GM19099 (cell line): ENCODE measurements at regions not wholly inside any gene's neighbourhood (a gene's known extent, or its start where the extent isn't known, plus 50 kb on each side); places are given as distances from the start of the nearest gene placed in this dataset.

Experiments
- POLR2A ChIP-seq: IDR thresholded peaks from 3 replicates; pipeline ENCODE4 v1.6.1; 2011; ENCODE audit warnings: low read depth; ENCODE audit not compliant: insufficient read length; ENCODE audit errors: extremely low read depth

DNA sequence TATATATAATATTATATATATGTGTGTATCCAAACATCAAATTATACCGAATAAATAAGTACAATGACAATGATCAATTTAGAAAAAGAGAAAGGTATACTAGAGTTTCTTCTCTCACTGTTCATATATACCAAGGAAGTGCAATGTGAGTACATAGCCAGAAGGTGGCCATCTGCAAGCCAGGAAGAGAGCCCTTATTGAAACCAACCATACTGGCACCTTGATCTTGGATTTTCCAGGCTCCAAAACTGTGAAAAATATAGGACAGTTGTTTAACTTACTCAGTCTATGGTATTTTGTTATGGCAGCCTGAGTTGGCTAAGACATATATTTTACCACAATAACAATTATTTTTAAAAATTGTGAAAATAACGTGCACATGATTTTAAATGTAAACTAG is 1490.2 kb upstream of the SLC39A10 start:
- no peak for TF ChIP-seq POLR2A

DNA sequence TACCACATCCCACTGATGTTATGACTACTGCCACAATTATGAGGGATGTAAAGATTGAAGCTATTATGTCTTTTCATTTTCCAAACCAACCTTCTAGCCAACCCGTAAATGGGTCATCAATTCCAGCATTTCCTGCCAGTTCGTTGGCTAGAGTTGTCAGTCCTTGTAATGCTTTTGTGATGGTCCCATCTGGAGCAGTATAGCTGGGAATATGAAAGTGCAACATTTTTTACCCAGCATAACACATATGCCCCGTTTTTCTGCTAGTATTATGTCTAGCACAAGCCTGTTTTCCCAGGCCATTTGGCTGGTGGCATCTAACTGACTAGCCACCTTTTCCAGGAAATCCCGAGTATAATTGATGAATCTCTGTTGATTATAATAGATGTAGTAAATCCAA is 1501.6 kb upstream of the SLC39A10 start:
- TF ChIP-seq POLR2A = no peak

DNA sequence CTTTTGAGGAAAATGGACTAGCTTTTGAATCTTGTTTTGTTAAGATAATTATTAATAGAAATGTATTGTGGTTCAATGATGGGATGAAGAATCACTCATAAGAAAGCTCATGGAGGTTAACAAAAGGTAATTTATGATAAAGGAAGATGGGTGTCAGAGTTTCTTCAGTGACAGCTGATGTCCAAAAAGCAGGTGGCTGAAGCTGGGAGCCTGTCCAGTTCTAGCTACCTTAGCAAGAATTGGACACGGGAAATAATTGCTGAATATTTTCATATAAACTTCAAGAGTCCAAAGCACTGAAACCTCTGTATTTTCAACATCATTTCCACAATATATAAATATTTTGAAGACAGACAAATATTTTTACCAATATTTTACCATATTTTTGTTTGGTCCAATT is 1505.8 kb upstream of the SLC39A10 start:
- TF ChIP-seq POLR2A = no peak

DNA sequence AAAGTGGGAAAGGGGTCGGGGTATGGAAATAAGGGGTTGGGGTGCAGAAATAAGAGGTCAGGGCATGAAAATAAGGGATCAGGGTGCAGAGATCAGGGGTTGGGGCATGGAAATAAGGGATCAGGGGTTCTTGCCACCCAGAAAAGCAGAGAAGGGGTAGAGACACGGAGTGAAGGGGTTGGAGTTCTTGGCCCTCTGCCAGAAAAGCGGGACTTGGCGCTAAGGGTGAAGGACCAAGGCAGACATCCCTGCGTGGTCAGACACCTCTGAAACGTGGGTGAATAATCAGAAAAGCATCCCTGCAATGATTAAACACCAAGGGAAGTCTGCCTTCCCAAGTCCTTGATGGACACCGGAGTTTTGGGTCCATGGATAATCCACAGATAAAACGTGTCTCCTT is 1521.6 kb upstream of the SLC39A10 start:
- no peak for TF ChIP-seq POLR2A

DNA sequence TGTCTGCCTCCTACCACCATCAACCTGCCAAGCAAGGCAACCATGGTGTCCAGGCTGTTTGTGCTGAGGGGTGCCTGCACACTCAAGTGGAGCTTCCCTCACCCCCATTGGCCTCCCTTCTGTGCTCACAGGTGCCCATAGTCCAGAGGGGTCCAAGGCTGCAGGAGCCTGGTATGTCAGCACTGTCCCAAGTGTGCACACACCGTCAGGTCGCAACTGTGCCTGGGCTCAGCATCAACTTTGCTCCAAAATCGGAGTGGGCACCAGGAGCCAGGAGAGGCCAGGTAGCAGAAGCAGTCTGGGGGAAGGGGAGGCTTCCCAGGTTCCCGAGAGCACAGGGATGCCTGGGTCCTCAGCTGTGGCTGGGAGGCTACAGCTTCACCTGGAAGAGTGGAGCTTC is 1528.2 kb upstream of the SLC39A10 start:
- no peak for TF ChIP-seq POLR2A

DNA sequence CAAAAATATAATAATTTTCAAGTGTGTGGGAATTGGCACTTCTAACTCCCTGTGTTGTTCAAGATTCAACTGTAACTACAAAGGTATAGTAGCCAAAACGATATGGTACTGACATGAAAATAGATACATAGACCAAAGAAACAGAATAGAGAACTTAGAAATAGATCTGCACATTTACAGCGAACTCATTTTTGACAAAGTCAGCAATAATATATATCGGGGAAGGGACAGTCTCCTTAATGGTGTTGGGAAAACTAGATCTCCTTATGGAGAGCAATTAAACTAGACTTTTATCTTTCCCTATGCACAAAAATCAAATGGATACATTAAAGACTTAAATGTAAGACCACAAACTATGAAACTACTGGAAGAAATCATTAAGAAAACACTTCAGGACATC is 1530.6 kb upstream of the SLC39A10 start:
- no peak for TF ChIP-seq POLR2A

DNA sequence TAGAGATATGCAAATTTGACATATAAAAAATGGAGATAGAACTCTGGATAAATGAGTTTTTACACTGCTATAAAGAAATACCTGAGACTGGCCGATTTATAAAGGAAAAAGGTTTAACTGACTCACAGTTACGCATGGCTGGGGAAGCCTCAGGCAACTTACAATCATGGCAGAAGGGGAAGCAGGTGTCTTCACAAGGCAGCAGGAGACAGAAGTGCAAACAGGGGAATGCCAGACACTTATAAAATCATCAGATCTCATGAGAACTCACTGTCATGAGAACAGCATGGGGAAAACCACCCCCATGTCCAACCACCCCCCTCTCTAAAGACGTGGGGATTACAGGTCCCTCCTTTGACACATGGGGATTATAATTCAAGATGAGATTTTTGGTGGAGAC is 1540.2 kb upstream of the SLC39A10 start:
- no peak for TF ChIP-seq POLR2A

DNA sequence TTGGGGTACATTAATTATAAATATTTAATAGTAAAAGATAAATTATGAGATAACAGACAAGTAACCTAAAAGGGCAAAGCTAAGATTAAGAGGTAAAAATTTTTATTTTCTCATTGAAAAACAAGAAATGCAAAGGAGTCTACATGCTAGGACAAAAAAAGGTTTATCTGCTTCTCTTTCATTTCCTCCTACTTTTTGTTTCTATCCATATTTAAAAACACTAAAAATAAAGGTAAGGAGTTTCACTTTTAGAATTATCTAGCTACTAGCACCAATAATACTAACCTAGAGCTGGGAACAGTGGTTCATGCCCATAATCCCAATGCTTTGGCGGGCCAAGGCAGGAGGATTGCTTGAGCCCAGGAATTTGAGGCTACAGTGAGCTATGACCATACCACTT is 1551.7 kb upstream of the SLC39A10 start:
- TF ChIP-seq POLR2A = no peak

DNA sequence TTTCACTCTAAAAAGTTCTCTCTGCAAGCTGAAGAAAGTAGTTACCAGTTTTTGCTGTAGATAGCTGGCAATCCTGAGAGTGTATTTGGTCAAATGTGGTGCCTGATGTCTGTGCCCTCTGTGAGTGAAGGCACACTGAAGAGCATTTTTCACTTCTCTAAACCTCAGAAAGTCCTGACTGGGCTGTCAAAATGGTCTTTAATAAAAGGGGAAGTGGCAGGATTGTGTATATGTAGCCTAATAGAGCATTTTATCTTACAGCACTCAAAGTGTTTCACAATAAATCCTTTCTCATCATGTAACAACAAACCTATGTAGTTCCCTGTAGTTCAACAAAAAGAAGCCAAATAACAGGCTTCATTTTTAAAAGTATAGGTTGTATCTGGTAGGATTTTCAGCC is 1552.3 kb upstream of the SLC39A10 start:
- TF ChIP-seq POLR2A = no peak

DNA sequence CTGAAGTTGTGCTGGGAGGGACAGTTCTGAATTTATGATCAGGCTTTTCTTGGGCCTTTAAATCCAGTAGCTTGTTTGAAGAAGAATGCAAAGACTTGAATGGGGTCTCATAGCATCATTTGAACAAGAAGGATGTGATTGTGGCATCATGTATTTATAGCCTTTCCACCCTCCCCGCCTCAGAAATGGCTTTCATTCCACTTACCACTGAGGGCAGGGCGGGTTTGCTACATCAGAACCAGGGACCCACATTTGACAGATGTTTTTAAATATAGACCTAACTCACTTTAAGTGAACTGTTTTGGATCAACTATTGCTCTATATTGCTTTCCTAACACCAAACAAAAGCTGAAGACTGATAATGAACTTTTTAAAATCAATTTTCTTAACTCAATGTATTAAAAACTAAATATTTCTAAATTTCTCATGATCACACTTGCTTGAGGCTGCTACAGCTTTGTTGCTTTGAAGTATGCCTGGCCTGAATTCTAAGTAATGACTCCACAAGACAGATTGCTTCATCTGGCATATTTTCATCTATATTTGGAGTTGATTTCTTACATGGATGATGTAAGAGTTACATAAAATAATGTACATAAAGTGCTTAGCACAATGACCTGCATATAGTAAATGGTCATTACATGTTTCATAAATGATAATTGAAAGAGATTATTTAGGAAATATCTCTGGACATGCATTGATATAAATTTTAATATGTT is 1552.9 kb upstream of the SLC39A10 start:
- no peak for TF ChIP-seq POLR2A

DNA sequence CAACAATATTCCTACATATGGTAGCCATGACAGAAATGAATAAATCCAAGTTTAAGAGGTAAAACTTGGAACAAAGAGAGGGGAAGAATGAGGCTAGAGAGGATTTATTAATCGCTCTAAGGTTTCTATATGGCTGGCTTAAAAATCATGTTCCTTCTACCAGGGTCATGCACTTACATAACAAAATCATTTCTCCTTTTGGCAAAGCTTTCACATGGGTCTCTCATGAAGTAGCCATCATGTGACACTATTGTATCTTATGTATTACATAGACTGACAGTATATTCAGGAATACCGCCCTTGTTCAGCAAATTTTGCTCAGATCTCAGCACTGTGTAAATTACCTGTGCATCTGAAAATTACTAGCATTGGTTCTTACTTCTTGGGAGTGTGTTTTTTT is 1554.5 kb upstream of the SLC39A10 start:
- no peak for TF ChIP-seq POLR2A

DNA sequence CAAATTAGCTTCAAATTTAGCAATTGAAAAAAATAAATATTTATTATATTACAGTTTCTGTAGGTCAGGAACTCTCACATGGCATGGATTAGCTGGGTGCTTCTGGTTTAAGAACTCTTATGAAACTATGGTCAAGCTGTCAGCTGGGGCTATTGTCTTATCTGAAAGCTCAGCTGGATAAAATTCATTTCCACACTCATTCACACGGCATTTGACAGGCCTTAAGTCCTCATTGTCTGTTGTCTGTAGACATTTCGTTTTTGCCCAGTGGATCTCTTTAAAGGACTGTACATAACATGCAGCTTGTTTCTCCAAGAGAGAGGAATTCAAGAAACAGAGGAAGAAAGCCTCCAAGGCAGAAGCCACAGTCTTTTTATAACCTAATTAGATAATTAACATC is 1556.8 kb upstream of the SLC39A10 start:
- TF ChIP-seq POLR2A = no peak

DNA sequence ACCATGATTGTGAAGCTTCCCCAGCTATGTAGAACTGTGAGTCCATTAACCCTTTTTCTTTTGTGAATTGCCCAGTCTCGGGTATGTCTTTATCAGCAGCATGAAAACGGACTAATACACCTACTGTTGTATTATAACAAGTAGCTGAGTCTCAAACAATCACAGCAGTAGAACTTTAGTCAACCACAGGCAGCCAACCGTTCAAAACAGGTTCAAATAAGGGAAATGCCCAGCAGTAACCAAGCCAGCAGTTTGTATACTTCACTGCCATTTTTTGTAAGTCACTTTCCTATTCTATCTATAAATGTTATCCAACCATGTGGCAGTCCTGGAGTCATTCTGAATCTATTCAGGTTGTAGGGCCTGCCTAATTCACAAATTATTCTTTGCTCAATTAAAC is 1560.6 kb upstream of the SLC39A10 start:
- TF ChIP-seq POLR2A = no peak

DNA sequence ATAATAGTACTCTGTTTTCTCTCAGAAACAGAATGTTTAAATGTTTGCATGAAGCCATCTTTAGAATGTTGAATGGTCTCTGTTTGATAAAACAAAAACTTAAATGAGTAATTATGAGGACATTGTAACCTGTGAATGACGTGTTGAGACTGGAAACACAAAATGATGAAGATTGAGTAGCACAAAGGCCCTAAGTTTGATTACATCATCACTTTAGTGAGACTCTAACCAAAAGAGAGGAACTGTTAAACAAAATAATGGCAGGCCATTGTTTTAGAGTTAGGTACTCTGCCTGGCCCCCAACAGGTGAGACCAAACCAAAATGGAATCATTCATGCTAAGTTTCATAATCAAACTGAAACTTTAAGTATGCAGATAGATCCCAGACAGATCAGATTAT is 1561.7 kb upstream of the SLC39A10 start:
- TF ChIP-seq POLR2A = no peak

DNA sequence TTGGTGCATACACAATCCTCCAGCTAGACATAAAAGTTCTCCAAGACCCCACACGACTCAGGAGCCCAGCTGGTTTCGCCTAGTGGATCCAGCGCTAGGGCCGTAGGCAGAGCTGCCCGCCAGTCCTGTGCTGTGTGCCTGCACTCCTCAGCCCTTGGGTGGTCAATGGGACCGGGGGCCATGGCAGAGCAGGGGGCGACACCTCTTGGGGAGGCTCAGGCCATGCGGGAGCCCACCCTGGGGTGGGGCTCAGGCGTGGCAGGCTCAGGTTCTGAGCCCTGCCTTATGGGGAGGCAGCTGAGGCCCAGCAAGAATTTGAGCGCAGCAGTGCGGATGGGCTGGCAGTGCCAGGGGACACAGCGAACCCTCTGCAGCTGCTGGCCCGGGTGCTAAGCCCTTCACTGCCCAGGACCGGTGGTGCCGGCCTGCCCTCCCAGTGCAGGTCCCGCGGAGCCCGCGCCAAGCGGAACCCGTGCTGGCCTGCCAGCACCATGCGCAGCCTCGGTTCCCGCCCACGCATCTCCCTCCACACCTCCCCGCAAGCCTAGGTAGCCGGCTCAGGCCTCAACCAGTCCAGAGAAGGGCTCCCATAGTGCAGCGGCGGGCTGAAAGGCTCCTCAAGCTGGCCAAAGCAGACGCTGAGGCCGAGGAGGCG is 1566.6 kb upstream of the SLC39A10 start:
- TF ChIP-seq POLR2A = no peak

DNA sequence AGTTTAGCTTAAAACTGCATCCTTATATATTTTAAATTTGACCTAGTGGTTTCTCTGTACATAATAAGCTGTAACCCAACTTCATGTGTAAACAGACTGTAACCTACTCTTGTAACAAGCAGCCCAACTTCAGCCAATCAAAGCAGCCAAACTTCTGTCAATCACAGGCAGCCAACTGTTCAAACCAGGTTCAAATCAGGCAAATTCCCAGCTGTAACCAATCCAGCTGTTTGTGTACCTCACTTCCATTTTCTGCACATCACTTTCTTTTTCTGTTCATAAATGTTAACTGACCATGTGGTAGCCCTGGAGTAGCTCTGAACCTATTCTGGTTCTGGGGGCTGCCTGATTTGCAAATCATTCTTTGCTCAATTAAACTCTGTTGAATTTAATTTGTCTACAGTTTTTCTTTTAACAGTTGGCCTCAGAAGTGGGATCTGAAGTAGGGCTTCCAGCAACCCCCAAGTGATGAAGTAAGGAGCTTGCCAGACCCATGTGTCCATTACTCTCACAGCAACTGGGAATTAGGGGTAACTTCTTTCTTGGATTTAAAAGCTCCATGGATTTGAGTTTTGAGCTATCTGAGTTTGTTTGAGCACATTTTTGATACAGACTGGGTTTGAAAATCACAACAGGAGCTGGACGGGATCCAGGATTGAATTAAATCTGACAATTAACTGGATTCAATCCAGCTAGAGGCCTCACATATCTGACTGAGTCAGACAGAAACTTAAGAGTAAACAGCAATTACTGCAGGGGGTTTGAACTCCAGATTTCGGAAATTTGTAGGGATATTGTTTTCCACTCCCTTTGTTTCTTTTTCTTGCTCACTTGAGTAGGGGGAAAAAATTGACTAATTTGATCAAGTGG is 1569.7 kb upstream of the SLC39A10 start:
- no peak for TF ChIP-seq POLR2A
